BLaER1 treated with 17β-estradiol and CSF1 and Interleukin-3, amounts not matched to agents 10 nM and 100 nM (cell line): ENCODE measurements at regions not wholly inside any gene's neighbourhood (a gene's known extent, or its start where the extent isn't known, plus 50 kb on each side); places are given as distances from the start of the nearest gene placed in this dataset.

Experiments used
- H3K27ac ChIP-seq, 11 experiments: shearing (Covaris generic); formaldehyde crosslinking; 2 replicates each; pipeline ENCODE4 v1.8.1; 2022
- H3K27me3 ChIP-seq, 11 experiments: shearing (Covaris generic); formaldehyde crosslinking; 2 replicates each; pipeline ENCODE4 v1.8.1; 2022
- H3K36me3 ChIP-seq, 11 experiments: shearing (Covaris generic); formaldehyde crosslinking; 2 replicates each; pipeline ENCODE4 v1.8.1; 2022
- H3K4me1 ChIP-seq, 10 experiments: shearing (Covaris generic); formaldehyde crosslinking; 2 replicates each; pipeline ENCODE4 v1.8.1; 2022
- H3K4me2 ChIP-seq, 11 experiments: shearing (Covaris generic); formaldehyde crosslinking; 2 replicates each; pipeline ENCODE4 v1.8.1; 2022
- H3K4me3 ChIP-seq, 10 experiments: shearing (Covaris generic); formaldehyde crosslinking; 2 replicates each; pipeline ENCODE4 v1.8.1; 2022
- H3K9ac ChIP-seq, 11 experiments: shearing (Covaris generic); formaldehyde crosslinking; 2 replicates each; pipeline ENCODE4 v1.8.1; 2022
- H3K9me3 ChIP-seq, 11 experiments: shearing (Covaris generic); formaldehyde crosslinking; replicated peaks in 1 of 11; 2 replicates each; pipeline ENCODE4 v1.8.1; 2022
- H4K20me1 ChIP-seq, 11 experiments: shearing (Covaris generic); formaldehyde crosslinking; 2 replicates each; pipeline ENCODE4 v1.8.1; 2022
- Cebpa-rat ChIP-seq, 11 experiments: shearing (Covaris generic); IDR thresholded peaks; 2 replicates each; pipeline ENCODE4 v1.8.1; 2022

GRCh38 chr15:38954090-38954489 lies 389.5 kb upstream of the RASGRP1 start:
- H3K27me3 ChIP-seq, result no peaks in the 10 kb centered on the region
- no peak overlapping the region for H3K4me2 ChIP-seq
- H3K36me3 ChIP-seq, result no peaks in the 10 kb centered on the region
- no peak overlapping the region for H3K4me3 ChIP-seq
- no peaks in the 10 kb centered on the region for H3K9me3 ChIP-seq
- no peaks in the 10 kb centered on the region for H3K4me1 ChIP-seq
- H4K20me1 ChIP-seq, result no peaks in the 10 kb centered on the region
- no peak for TF ChIP-seq Cebpa-rat (IDR thresholded peaks at IDR 0.05)
- no peak overlapping the region for H3K9ac ChIP-seq
- no peak overlapping the region for H3K27ac ChIP-seq

DNA sequence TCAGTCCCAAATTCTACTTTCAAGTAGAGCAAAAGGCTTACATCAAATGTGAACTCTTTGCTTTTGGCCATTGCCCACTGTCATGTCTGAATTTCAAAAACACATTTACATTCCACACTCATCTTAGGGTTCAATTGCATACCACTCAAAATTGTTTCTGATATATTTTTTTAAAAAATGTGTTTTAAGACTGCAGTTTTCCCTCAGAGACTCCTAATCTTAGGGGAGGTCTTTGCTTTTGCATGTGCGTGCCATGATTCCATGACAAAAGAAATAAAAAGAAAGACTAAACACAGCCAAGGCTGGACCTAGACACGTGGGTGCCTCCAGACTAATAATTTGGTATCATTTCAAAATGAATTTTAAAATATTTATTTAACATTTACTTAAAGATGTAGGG lies 396.8 kb upstream of the RASGRP1 start:
- H3K4me3 ChIP-seq, result no peak overlapping the region
- H3K9ac ChIP-seq, result no peak overlapping the region
- TF ChIP-seq Cebpa-rat (IDR thresholded peaks at IDR 0.05), result no peak
- H3K36me3 ChIP-seq, result no peaks in the 10 kb centered on the region
- H3K9me3 ChIP-seq, result no peaks in the 10 kb centered on the region
- H4K20me1 ChIP-seq, result no peaks in the 10 kb centered on the region
- no peaks in the 10 kb centered on the region for H3K27me3 ChIP-seq
- no peaks in the 10 kb centered on the region for H3K4me1 ChIP-seq
- no peak overlapping the region for H3K4me2 ChIP-seq
- H3K27ac ChIP-seq, result no peak overlapping the region

GRCh38 chr15:38961931-38962330 lies 397.3 kb upstream of the RASGRP1 start:
- no peak overlapping the region for H3K4me3 ChIP-seq
- H3K36me3 ChIP-seq, result no peaks in the 10 kb centered on the region
- H4K20me1 ChIP-seq, result no peaks in the 10 kb centered on the region
- H3K9me3 ChIP-seq, result no peaks in the 10 kb centered on the region
- no peak overlapping the region for H3K9ac ChIP-seq
- no peaks in the 10 kb centered on the region for H3K27me3 ChIP-seq
- H3K4me2 ChIP-seq, result no peak overlapping the region
- no peaks in the 10 kb centered on the region for H3K4me1 ChIP-seq
- TF ChIP-seq Cebpa-rat (IDR thresholded peaks at IDR 0.05), result no peak
- H3K27ac ChIP-seq, result no peak overlapping the region

- Histone ChIP-seq H3K9ac (no peak overlapping the region), H3K27ac (no peak overlapping the region), H3K4me2 (no peak overlapping the region), H3K36me3 (no peaks in the 10 kb centered on the region), H3K9me3 (peaks cover 5 to 19% (median 13%) of the 10 kb centered on the region in 11 experiments; a peak in 20 of 22 replicates), H4K20me1 (no peaks in the 10 kb centered on the region), H3K4me1 (no peaks in the 10 kb centered on the region), H3K4me3 (no peak overlapping the region), H3K27me3 (no peaks in the 10 kb centered on the region)
- TF ChIP-seq Cebpa-rat (IDR thresholded peaks at IDR 0.05), result no peak
Measured at GRCh38 chr15:38972831-38973230, 408.2 kb upstream of the RASGRP1 start.

DNA sequence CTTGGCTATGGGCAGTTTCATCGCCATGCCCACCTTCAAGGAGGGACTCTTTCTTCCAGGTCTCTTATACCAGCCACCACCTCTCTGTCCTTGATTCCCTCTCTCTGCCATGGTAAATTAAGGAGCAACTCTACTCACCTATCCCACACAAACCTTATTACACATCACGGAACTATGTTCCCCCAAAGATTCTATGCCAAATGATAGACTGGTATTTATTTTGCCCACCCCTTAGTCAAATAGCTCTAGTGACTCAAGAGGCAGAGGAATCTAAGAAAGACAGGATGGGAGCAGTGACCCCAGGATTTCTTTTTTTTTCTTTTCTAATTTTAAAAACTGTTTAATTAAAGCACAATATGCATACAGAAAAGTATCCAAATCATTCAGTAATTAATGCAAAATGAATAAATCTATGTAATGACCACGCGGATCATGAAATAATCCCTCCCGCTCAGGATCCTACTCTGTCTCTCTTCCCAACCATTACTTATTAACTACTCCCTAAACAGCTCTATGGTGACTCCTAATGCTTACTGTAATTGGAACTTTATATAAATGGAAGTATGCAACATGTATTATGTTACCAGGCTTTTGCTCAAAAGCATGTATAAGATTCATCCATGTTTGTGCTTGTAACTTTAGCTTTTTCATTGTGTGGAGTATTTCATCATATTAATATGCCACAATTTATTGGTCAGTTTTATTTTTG lies 410.8 kb upstream of the RASGRP1 start:
- Histone ChIP-seq H3K4me2 (no peak overlapping the region), H3K4me3 (no peak overlapping the region)

GRCh38 chr15:38991126-38991525 lies 426.5 kb upstream of the RASGRP1 start:
- H3K27ac ChIP-seq, result no peak overlapping the region
- no peak for TF ChIP-seq Cebpa-rat (IDR thresholded peaks at IDR 0.05)
- no peak overlapping the region for H3K4me3 ChIP-seq
- no peaks in the 10 kb centered on the region for H3K27me3 ChIP-seq
- no peak overlapping the region for H3K4me2 ChIP-seq
- H3K9ac ChIP-seq, result no peak overlapping the region
- no peaks in the 10 kb centered on the region for H3K36me3 ChIP-seq
- H3K4me1 ChIP-seq, result no peaks in the 10 kb centered on the region
- no peaks in the 10 kb centered on the region for H4K20me1 ChIP-seq
- no peaks in the 10 kb centered on the region for H3K9me3 ChIP-seq

More for the DNA sequence above, 410.8 kb upstream of the RASGRP1 start:
- H3K9me3 ChIP-seq, result peaks cover 5 to 37% (median 16%) of the 10 kb centered on the region in 11 experiments; a peak in 20 of 22 replicates
- no peaks in the 10 kb centered on the region for H4K20me1 ChIP-seq
- H3K9ac ChIP-seq, result no peak overlapping the region
- H3K27me3 ChIP-seq, result no peaks in the 10 kb centered on the region
- TF ChIP-seq Cebpa-rat (IDR thresholded peaks at IDR 0.05), result no peak
- no peaks in the 10 kb centered on the region for H3K36me3 ChIP-seq
- H3K4me1 ChIP-seq, result no peaks in the 10 kb centered on the region
- H3K27ac ChIP-seq, result no peak overlapping the region

GRCh38 chr15:38991701-38992100 lies 427.1 kb upstream of the RASGRP1 start:
- H3K9me3 ChIP-seq, result no peaks in the 10 kb centered on the region
- no peaks in the 10 kb centered on the region for H3K4me1 ChIP-seq
- H4K20me1 ChIP-seq, result no peaks in the 10 kb centered on the region
- no peak overlapping the region for H3K9ac ChIP-seq
- no peaks in the 10 kb centered on the region for H3K36me3 ChIP-seq
- no peak for TF ChIP-seq Cebpa-rat (IDR thresholded peaks at IDR 0.05)
- no peak overlapping the region for H3K4me3 ChIP-seq
- H3K4me2 ChIP-seq, result no peak overlapping the region
- no peak overlapping the region for H3K27ac ChIP-seq
- H3K27me3 ChIP-seq, result no peaks in the 10 kb centered on the region

DNA sequence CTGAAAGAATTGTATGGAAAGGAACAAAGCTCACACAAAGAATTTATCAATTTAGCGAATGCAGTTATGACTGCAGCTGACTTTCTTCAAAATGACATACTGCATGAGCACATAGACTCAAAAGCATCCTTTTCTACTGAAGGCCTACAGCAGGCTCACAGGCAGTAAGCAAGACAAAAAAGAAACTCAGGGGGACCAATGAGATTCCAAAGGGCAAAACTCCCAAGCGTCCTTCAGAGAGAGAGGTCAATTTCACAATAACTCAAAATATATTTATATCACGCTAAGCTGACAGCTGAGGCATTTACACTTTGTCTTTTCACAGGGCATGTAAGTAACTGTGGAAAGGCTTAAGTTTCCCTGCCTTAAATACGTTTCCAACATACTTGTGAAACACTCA lies 427.9 kb upstream of the RASGRP1 start:
- Histone ChIP-seq H3K9ac (no peak overlapping the region), H3K36me3 (no peaks in the 10 kb centered on the region), H3K4me2 (no peak overlapping the region), H3K9me3 (no peaks in the 10 kb centered on the region), H3K4me1 (no peaks in the 10 kb centered on the region), H3K4me3 (no peak overlapping the region), H3K27me3 (no peaks in the 10 kb centered on the region), H3K27ac (no peak overlapping the region), H4K20me1 (no peaks in the 10 kb centered on the region)
- TF ChIP-seq Cebpa-rat (IDR thresholded peaks at IDR 0.05), result no peak

DNA sequence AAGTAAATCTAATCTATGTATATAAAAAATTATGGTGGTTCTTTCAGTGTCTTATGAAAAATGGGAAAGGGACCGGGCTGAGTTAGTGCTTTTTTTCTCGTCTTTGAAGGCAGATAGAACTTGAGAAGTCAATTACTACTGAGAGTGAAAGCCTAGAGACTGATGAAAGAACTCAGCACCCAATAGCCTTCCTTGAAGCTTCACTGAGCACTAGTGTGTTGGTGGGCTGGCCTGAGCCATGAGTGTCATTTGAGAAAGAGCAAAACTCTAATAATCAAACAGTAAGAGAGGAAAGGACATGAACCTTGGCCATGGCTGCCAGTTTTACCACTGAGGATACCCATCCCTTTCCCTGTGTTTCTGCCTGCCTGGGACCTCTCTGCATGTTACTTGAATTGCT lies 428.3 kb upstream of the RASGRP1 start:
- H3K27ac ChIP-seq, result no peak overlapping the region

GRCh38 chr15:38994310-38994709 lies 429.7 kb upstream of the RASGRP1 start:
- no peak overlapping the region for H3K9ac ChIP-seq
- H3K4me3 ChIP-seq, result no peak overlapping the region
- no peaks in the 10 kb centered on the region for H3K36me3 ChIP-seq
- H3K4me1 ChIP-seq, result no peaks in the 10 kb centered on the region
- no peaks in the 10 kb centered on the region for H4K20me1 ChIP-seq
- TF ChIP-seq Cebpa-rat (IDR thresholded peaks at IDR 0.05), result no peak
- no peak overlapping the region for H3K27ac ChIP-seq
- no peaks in the 10 kb centered on the region for H3K9me3 ChIP-seq
- H3K4me2 ChIP-seq, result no peak overlapping the region
- H3K27me3 ChIP-seq, result no peaks in the 10 kb centered on the region

More for the DNA sequence above, 428.3 kb upstream of the RASGRP1 start:
- H3K4me2 ChIP-seq, result no peak overlapping the region
- H3K27me3 ChIP-seq, result no peaks in the 10 kb centered on the region
- H3K9me3 ChIP-seq, result no peaks in the 10 kb centered on the region
- no peaks in the 10 kb centered on the region for H4K20me1 ChIP-seq
- no peak overlapping the region for H3K4me3 ChIP-seq
- no peaks in the 10 kb centered on the region for H3K36me3 ChIP-seq
- TF ChIP-seq Cebpa-rat (IDR thresholded peaks at IDR 0.05), result no peak
- H3K4me1 ChIP-seq, result no peaks in the 10 kb centered on the region
- H3K9ac ChIP-seq, result no peak overlapping the region
